HepG2 (cell line): ENCODE measurements at regions not wholly inside any gene's neighbourhood (a gene's known extent, or its start where the extent isn't known, plus 50 kb on each side); places are given as distances from the start of the nearest gene placed in this dataset.

Experiments used
- ATAC-seq: fragments of 200-7000 bp; cut with Tn5 transposase; 3 replicates; pipeline ENCODE4 v1.9.1; 2020; ENCODE audit warnings: mild to moderate bottlenecking, moderate library complexity
- BruUV-seq: library from RNA; stranded (reverse); fragments of 400-500 nt; replicated peaks from 2 replicates; lab custom pipeline; 2021; lab: Mats Ljungman, UMichigan
- CTCF ChIA-PET: fragments of 300-600 bp; formaldehyde crosslinking; extraction: SDS; loops from one replicate; lab custom pipeline; 2021; ENCODE audit warnings: low total read pairs, inconsistent platforms, low intra/inter-chr PET ratio; lab: Yijun Ruan, JAX
- POLR2A ChIA-PET: fragments of 350-600 bp; sonication (Branson Sonifier 250); formaldehyde crosslinking; loops from one replicate; lab custom pipeline; 2020; ENCODE audit warnings: antibody characterized with exemption, inconsistent platforms; lab: Yijun Ruan, JAX
- DNase-seq: peaks from one replicate; pipeline ENCODE4 v3.0.0-alpha.2; 2015; ENCODE audit warnings: low spot score
- FAIRE-seq: peaks from 3 replicates; lab custom pipeline; 2011; peaks lifted over from hg19 to GRCh38; lab: Jason Lieb, UNC
- H2AFZ ChIP-seq: one replicate; pipeline ENCODE4 v1.6.1; 2011; ENCODE audit warnings: low read length, inconsistent platforms
- H3K27ac ChIP-seq: fragments of 300-600 bp; 3 replicates; pipeline ENCODE4 v1.8.0; 2011; ENCODE audit warnings: mixed run types, mild to moderate bottlenecking, mixed read lengths, low read length, inconsistent platforms; ENCODE audit not compliant: insufficient read depth; ENCODE audit errors: extremely low read length
- H3K27me3 ChIP-seq, 2 experiments: fragments of 200-600 bp in 1 of 2; 2 replicates in 1 of 2; 3 replicates in 1 of 2; pipeline versions ENCODE4 v1.6.0 to v1.8.0; 2011; ENCODE audit warnings: low read length in 2 of 2, mild to moderate bottlenecking in 2 of 2, moderate library complexity in 2 of 2, inconsistent platforms in 1 of 2; ENCODE audit not compliant: insufficient read depth in 2 of 2, control insufficient read depth in 1 of 2
- H3K36me3 ChIP-seq, 2 experiments: fragments of 200-600 bp in 1 of 2; replicated peaks in 1 of 2; 2 replicates in 1 of 2; 3 replicates in 1 of 2; pipeline versions ENCODE4 v1.5.1 to v1.8.0; 2011; ENCODE audit warnings: low read length in 2 of 2, inconsistent platforms in 1 of 2; ENCODE audit not compliant: insufficient read depth in 2 of 2, control insufficient read depth in 1 of 2
- H3K4me1 ChIP-seq: 2 replicates; pipeline ENCODE4 v1.5.1; 2012; ENCODE audit warnings: low read length, inconsistent platforms; ENCODE audit not compliant: insufficient read depth
- H3K4me2 ChIP-seq: 2 replicates; pipeline ENCODE4 v1.6.0; 2011; ENCODE audit warnings: low read depth, low read length, inconsistent platforms
- H3K4me3 ChIP-seq, 3 experiments: fragments of 200-600 bp in 1 of 3; sonication (generic), shearing (Covaris generic) in 1 of 3; replicated peaks in 1 of 3; 2 replicates each; pipeline ENCODE4 v1.5.1; 2011 to 2016; ENCODE audit warnings: low read length in 3 of 3, inconsistent platforms in 2 of 3, low read depth in 2 of 3, mild to moderate bottlenecking in 2 of 3, control low read depth in 1 of 3, mixed read lengths in 1 of 3; ENCODE audit not compliant: insufficient read depth in 1 of 3
- H3K79me2 ChIP-seq: one replicate; pipeline ENCODE4 v1.6.1; 2011; ENCODE audit warnings: low read length, inconsistent platforms; ENCODE audit not compliant: insufficient read depth
- H3K9ac ChIP-seq: 2 replicates; pipeline ENCODE4 v1.6.0; 2011; ENCODE audit warnings: mild to moderate bottlenecking, low read depth, low read length, inconsistent platforms; ENCODE audit not compliant: insufficient read depth
- H3K9me3 ChIP-seq: 2 replicates; pipeline ENCODE4 v1.5.1; 2012; ENCODE audit warnings: mild to moderate bottlenecking, low read length
- H4K20me1 ChIP-seq: 2 replicates; pipeline ENCODE4 v1.6.0; 2011; ENCODE audit warnings: inconsistent platforms, mild to moderate bottlenecking, low read length, moderate library complexity; ENCODE audit not compliant: insufficient read depth
- ATF5 ChIP-seq: sonication (generic); formaldehyde crosslinking; IDR thresholded peaks from 2 replicates; pipeline ENCODE4 v1.4.0; 2020; ENCODE audit warnings: mild to moderate bottlenecking, low read depth, missing genetic modification reagents
- DDIT3 ChIP-seq: sonication (generic); formaldehyde crosslinking; IDR thresholded peaks from 2 replicates; pipeline ENCODE4 v1.4.0; 2020; ENCODE audit warnings: mild to moderate bottlenecking, missing genetic modification reagents
- HNF1A ChIP-seq, 2 experiments: sonication (generic) in 1 of 2; formaldehyde crosslinking in 1 of 2; IDR thresholded peaks; 2 replicates each; pipeline versions ENCODE4 v1.4.0 to v1.6.1; 2016 to 2020; ENCODE audit warnings: borderline replicate concordance in 1 of 2, low read depth in 1 of 2, mild to moderate bottlenecking in 1 of 2, missing genetic modification reagents in 1 of 2
- MED8 ChIP-seq: sonication (generic); formaldehyde crosslinking; IDR thresholded peaks from 2 replicates; pipeline ENCODE4 v1.8.1; 2023; ENCODE audit warnings: mild to moderate bottlenecking, missing genetic modification reagents; ENCODE audit not compliant: insufficient replicate concordance
- PAF1 ChIP-seq: IDR thresholded peaks from 2 replicates; pipeline ENCODE4 v1.6.1; 2016; ENCODE audit warnings: missing genetic modification reagents, missing compliant biosample characterization
- ZNF674 ChIP-seq: sonication (generic); formaldehyde crosslinking; IDR thresholded peaks from 2 replicates; pipeline ENCODE4 v1.5.0; 2020; ENCODE audit warnings: low read depth, mild to moderate bottlenecking, missing genetic modification reagents
- ZNF687 ChIP-seq: sonication (generic); formaldehyde crosslinking; IDR thresholded peaks from 2 replicates; pipeline ENCODE4 v1.5.1; 2020; ENCODE audit warnings: mild to moderate bottlenecking, missing genetic modification reagents, moderate library complexity
- ZNF772 ChIP-seq: sonication (generic); formaldehyde crosslinking; IDR thresholded peaks from 2 replicates; pipeline ENCODE4 v1.5.0; 2020; ENCODE audit warnings: mild to moderate bottlenecking, missing genetic modification reagents
- ZSCAN31 ChIP-seq: sonication (generic); formaldehyde crosslinking; IDR thresholded peaks from 2 replicates; pipeline ENCODE4 v1.5.0; 2020; ENCODE audit warnings: low read depth, mild to moderate bottlenecking, missing genetic modification reagents
- WGBS: methylation state at CpG from one replicate; pipeline ENCODE4 v1.1.6; 2017; ENCODE audit warnings: low lambda C conversion rate; 5-methylcytosine and 5-hydroxymethylcytosine counted together
- in situ Hi-C: cut with HindIII; loops from 2 replicates; pipeline ENCODE4 v1.10.0; 2017; ENCODE audit warnings: low pct_unique_long_range_greater_than_20kb; ENCODE audit not compliant: extremely low pct_ligation_motif_present
- intact Hi-C: fragments of 100-400 bp; cut with micrococcal nuclease; formaldehyde crosslinking; loops from one replicate; pipeline ENCODE4 v1.10.0; 2022; ENCODE audit not compliant: unreplicated experiment

- no peak for TF ChIP-seq ZNF772 (CRISPR knock-in tag)
These were observed 476.7 kb downstream of the RFC3 start (continued) for GRCh38 chr13:34294483-34295129.

- BruUV-seq = no TSS peak
- no peak for FAIRE-seq
- no peak overlapping the region for H2AFZ ChIP-seq
- H4K20me1 ChIP-seq = no peaks in the 10 kb centered on the region
- TF ChIP-seq ZNF687 (CRISPR knock-in tag) (no peak), MED8 (no peak), DDIT3 (CRISPR knock-in tag) (no peak), ZSCAN31 (CRISPR knock-in tag) (no peak), PAF1 (CRISPR knock-in tag) (no peak), ATF5 (CRISPR knock-in tag) (no peak), ZNF674 (CRISPR knock-in tag) (no peak), HNF1A (IDR thresholded peaks at IDR 0.05; ENCODE audit: low read depth) (0 out of 2 replicates have a peak, but pooled peaks have one; percentile 13), HNF1A (CRISPR knock-in tag; IDR thresholded peaks at IDR 0.05; ENCODE audit: borderline replicate concordance) (no peak)
- H3K27ac ChIP-seq = no peak overlapping the region
- in situ Hi-C loops = no loop called here
- H3K9me3 ChIP-seq = no peaks in the 10 kb centered on the region
- WGBS = 0% methylated on average over 1 of the region's 1 CpG
- ChIA-PET CTCF (no interaction called here), POLR2A (no interaction called here)
- peak; percentile 61; the same call in 2 of the 3 replicates for ATAC-seq
- H3K36me3 ChIP-seq = no peaks in the 10 kb centered on the region
- no peaks in the 10 kb centered on the region for H3K79me2 ChIP-seq
- peak overlapping the region; percentile 26; the same call in 1 of the 2 replicates for H3K4me2 ChIP-seq
- DNase-seq = peak; percentile 3
- H3K4me3 ChIP-seq = no peak overlapping the region
- H3K9ac ChIP-seq = no peak overlapping the region
- no peaks in the 10 kb centered on the region for H3K27me3 ChIP-seq
- intact Hi-C loops = no loop called here
- H3K4me1 ChIP-seq = no peaks in the 10 kb centered on the region
These were observed 482.6 kb downstream of the RFC3 start for GRCh38 chr13:34300559-34300958.
